GM19397 (cell line): ENCODE measurements at regions not wholly inside any gene's neighbourhood (a gene's known extent, or its start where the extent isn't known, plus 50 kb on each side); places are given as distances from the start of the nearest gene placed in this dataset.
A peak's percentile ranks its signal among the peaks of the same experiment; 100 is the strongest.

Source experiments
- ATAC-seq: cut with Tn5 transposase; IDR thresholded peaks from one replicate; pipeline ENCODE4 v1.9.1; 2021; ENCODE audit warnings: mild to moderate bottlenecking, moderate library complexity; ENCODE audit not compliant: unreplicated experiment

- ATAC-seq: no peak
Measured at GRCh38 chr7:21200503-21200902, 227.4 kb upstream of the SP4 start.

GRCh38 chr7:21214657-21215056, 213.2 kb upstream of the SP4 start:
- ATAC-seq: no peak

DNA sequence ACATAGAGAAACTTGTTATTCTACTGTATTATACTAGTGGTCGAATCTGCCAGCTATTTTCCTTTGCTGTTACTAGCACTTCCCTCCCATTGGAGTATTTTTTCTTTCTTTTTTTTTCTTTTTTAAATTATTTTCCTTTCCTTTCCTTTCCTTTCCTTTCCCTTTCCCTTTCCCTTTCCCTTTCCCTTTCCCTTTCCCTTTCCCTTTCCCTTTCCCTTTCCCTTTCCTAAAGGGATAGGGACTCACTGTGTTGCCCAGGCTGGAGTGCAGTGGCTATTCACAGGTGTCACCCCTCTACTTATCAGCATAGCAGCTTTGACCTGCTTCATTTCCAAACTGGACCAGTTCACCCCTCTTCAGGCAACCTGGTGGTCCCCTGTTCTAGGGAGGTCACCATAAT, 212.6 kb upstream of the SP4 start:
- no peak for ATAC-seq

GRCh38 chr7:21217365-21217764, 210.5 kb upstream of the SP4 start:
- ATAC-seq: no peak

DNA sequence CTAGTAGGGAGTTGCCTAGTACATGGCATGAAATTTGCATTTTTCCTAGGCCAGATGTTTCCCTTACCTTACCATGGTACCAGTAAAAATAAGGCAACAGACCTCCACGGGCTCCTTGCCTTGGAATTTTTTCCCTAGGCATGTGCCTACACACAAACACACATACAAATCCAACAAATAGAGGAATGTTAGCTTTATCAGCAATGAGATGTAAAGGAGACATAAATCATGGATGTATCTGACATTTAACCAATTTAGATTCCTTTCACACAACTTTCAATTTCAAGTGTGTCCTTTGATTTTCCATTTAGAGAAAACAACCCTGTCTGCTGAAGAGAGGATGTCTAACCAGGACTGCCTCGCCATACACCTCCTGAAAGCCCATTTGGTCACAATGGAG, 209.7 kb upstream of the SP4 start:
- no peak for ATAC-seq

DNA sequence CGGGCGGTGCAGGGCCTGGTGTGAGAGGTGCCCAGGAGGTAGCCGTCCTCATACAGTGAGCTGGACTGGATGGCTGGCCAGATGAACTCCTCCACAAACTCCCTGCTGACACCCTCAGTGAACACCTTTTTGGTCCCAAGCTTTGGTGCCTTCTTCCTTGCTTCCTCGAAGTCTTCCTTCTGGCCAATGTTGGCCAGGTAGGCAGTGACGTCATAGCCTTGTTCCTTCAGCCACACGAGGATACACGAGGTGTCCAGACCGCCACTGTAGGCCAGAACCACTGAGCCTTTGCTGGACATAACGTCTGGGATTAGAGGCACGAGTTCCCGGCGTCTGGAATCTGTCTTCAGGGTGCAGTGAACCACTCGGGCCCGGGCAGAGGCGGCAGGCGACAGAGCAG, 206.8 kb upstream of the SP4 start:
- ATAC-seq: no peak

- no peak for ATAC-seq
Measured at GRCh38 chr7:21238400-21239116, 189.3 kb upstream of the SP4 start.

DNA sequence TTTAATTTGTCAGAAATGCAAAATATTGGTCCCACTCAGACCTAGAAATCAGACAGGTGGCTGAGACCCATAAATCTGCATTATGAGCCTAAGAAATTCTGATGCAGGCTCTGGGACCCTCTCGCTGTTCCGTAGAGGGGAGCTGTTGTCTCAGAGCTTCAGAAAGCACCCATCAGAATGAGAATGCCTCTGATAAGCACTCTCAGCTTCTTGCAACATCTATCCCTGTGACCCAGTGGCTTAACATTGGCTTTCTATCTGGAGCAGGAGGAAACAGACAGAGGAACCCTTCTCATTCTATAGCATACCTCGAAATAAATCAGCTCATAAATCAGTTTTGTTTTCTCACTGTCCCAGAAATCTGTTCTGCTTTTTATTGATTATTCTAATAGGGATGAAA, 184.6 kb upstream of the SP4 start:
- no peak for ATAC-seq

- no peak for ATAC-seq
Measured at GRCh38 chr7:21251151-21251800, 176.6 kb upstream of the SP4 start.

DNA sequence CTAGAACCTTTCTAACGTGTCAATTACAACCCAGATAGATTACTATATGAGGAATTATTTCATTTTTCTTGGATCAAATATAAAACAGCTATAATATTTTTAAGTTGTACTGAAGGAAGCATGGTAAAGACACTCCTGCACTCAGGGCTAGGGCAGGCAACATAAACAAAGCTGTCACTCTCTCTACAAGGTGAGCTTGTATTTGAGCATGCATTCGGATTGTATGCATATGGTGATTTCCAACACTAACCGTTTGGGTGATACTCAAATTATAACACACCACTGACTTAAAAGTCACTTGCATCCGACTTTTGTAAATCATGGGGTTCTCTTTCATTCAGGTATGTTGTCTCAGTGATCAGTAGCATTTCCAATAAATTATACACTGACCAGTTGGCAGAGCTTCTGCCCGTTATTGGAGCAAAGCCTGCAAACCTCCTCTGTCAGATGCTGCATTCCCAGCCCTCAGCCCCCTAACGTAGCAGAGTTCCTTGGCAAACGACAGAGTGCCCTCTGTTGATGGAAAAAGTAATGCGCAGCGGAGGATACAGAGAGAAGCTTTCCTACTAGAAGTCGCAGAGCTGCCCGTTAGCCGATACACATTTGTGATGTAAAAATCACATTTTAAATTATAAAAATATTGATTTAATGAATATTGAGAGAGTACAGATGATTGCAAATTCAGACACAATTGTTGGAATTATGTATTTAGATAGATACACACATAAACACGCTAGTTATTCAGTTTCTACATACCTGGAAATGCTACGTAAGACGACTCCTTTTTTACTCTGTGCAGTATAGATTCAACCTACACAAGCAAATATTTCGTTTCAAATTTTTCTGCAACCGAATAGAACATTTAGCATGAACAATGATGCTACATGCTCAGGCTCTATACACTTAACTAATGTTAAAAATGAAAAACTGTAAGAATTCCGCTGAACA, 173.9 kb upstream of the SP4 start:
- ATAC-seq: no peak

DNA sequence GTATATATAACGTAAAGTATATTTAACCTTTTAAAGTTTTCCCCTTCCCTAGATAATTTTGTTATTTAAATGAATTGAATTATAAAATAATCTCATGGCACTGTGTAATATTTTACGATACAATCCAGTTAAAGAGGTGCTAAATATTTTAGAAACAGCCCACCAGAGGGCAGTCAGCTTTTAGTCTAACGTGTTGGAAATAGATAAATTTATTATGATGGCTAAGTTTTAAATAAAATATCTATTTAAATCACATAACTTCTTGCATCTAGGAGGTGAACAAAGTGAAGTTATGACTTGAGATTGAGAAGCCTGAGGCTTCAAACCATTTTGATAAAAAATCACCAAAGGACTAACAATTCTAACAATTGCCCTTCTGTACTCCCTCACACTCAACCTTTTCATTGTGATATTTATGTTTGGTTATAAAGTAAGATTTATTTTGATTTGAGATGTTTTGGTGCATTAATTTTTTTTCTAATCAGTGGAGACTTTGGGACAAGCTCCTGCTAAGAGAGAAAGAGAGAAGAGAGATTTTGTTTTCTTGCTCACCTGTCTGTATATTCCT, 171.5 kb upstream of the SP4 start:
- ATAC-seq: no peak

GRCh38 chr7:21260939-21261338, 166.9 kb upstream of the SP4 start:
- ATAC-seq: no peak

DNA sequence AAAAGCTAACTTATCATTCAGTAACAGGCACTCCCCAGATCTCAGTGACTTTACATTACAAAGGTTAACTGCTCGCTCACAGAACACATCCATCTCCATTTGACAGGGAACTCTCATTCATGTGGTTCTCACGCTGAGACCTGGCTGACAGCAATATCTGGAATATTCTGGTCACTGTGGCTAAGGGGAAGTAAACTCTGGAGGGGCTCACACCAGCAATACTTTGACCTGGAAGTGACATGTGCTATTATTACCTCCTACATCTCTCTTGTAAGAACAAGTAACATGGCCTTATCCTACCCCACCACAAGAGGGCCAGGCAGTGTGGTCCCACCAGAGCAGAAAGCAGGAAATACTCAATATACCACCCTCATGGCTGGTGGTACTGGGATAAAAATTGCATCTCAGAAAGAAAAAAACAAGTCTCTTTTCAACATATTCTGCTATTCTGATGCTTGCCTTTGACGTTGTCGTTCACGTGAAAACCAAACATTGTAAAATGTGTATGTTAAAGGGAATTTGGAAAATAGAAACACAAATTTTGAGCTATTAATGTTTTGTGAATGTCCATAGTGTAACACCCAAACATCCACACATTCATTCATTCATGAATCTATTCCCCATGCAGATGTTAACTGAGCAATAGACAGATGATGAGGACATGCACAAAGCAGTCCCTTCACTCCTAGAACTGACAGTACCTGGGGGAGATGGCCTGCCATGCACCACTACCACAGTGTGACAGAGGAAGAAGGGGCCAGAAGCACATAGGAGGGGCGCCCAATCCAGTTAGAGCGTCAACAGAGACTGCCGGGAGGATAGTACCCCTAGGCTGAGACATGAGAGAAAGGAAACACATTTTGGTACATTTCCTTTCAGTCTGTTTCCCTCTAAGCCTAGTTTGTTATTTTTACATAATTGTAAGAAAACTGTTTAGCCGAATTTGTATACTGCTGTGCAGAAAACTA, 166.0 kb upstream of the SP4 start:
- peak; percentile 50 for ATAC-seq

GRCh38 chr7:21269021-21269420, 158.9 kb upstream of the SP4 start:
- ATAC-seq: no peak

DNA sequence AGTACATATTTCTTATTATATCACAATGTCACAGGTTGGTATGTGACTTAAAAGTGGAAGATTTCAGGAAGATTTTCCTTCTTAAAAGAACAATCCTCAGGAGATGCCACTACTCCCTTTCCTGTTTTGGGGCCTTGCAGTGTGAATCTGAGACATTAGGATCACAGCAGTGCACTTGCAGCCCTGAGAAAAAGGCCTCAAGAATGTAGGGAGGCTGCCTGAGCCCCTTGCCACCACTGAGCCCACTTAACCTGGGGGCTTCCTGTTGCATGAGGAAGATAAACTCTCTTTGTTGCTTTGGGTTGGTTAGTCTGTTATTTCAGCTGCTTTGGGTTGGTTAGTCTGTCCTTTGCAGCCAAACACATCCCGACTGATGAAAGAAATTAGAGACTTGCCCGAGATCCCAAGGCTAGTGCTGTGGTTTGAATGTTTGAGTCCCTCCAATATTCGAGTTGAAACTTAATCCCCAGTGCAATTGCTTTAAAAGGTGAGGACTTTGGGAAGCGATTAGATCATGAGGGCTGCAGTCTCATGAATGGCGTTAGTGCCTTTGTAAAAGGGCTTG, 151.3 kb upstream of the SP4 start:
- ATAC-seq: no peak

DNA sequence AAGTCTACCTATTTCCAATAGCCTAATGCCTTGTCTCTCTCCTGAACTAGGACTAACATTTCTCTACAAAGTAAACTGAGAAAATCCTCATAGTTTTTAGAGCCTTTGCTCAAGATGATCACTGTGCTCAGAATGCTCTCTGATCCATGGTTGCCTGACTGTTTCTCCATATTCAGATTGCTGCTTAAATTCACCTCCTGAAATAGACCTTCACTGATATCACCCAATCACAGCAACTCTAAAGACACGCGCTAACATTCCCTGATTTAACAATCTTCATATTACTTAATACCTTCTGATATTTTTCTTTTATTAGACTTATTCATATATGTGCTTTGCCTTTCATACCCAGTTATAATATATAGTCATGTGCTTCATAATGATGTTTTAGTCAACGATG, 148.9 kb upstream of the SP4 start:
- no peak for ATAC-seq

DNA sequence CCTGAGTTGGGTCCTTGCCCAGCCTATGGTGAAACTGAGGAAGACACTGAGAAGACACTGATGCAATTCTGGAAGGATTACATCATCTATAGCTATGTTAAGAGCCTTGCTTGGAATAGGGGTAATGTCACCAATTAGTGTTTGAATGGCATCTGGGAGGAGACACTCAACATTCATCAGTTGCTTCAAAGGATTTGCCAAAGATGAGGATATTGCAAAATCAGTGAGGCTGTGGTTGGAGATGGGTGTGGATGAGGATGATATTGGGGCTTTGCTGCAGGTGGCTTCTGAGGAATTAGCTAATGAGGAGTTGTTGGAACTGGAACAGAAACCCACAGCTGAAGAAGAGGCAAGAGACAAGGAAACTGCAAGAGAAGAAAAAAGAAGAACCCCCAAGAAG, 146.7 kb upstream of the SP4 start:
- no peak for ATAC-seq

- ATAC-seq: no peak
Measured at GRCh38 chr7:21293771-21294170, 134.1 kb upstream of the SP4 start.

DNA sequence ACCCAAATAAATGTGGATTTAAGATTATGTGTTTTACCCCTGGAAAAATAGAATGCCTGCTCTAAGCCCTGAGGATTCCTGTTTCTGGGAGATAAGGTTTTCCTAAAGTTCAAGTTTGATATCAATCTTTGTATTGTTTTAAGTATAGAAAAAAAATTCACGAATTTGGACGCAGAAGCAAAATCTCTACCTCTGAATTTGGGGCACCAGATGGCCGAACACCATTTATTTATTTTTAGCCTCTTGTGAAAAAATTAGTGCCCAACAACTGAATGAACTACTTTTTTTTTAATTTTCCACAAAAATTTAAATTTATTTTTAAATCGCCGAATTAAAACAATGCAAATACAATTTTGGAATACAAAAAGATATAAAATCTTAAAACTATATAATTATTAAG, 128.1 kb upstream of the SP4 start:
- no peak for ATAC-seq

DNA sequence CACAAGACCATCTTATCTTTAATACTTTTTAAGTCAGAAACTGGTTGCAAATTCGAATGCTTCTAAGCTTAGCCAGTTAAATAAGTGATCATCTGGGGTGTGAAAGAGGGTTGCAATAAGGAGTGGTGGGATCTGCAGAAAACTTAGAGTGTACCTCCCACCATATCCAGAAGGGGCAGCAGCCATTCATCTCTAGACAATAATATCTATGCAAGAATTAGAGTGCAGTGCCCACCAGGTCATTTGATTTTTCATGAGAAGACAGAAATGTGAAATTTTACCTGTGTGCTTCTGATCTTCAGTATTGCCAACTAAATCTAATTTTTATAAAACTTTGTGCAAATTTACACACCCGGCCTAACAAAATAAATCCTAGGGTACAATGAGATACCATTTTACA, 127.2 kb upstream of the SP4 start:
- no peak for ATAC-seq
